Right cardiac atrium (tissue), 5 donors: ENCODE measurements at regions not wholly inside any gene's neighbourhood (a gene's known extent, or its start where the extent isn't known, plus 50 kb on each side); places are given as distances from the start of the nearest gene placed in this dataset.

Source experiments
- ATAC-seq, 2 donors: fragments of 200-7000 bp; cut with Tn5 transposase; one replicate each; pipeline versions ENCODE4 v1.8.0 to v1.9.1; 2020; ENCODE audit warnings: moderate library complexity in 2 of 2, mild to moderate bottlenecking in 1 of 2
- DNase-seq, 3 donors: peaks; one replicate each; pipeline ENCODE4 v3.0.0-alpha.2; 2020
- H3K27ac ChIP-seq: one replicate; pipeline ENCODE4 v1.5.1; 2013; ENCODE audit warnings: mild to moderate bottlenecking, low read length, control low read depth, moderate library complexity
- H3K27me3 ChIP-seq: one replicate; pipeline ENCODE4 v1.6.1; 2013; ENCODE audit not compliant: control insufficient read depth, insufficient read depth
- H3K4me1 ChIP-seq: one replicate; pipeline ENCODE4 v1.6.1; 2013; ENCODE audit warnings: low read length; ENCODE audit not compliant: control insufficient read depth, insufficient read depth
- H3K4me3 ChIP-seq: one replicate; pipeline ENCODE4 v1.5.1; 2013; ENCODE audit warnings: low read length, control low read depth
- H3K9me3 ChIP-seq: one replicate; pipeline ENCODE4 v1.6.1; 2013; ENCODE audit warnings: low read length; ENCODE audit not compliant: control insufficient read depth
- WGBS: extraction: QIAGEN DNeasy Blood & Tissue Kit; methylation state at CpG from one replicate; pipeline ENCODE4 v1.1.7; 2013; 5-methylcytosine and 5-hydroxymethylcytosine counted together
- intact Hi-C, 4 donors: fragments of 100-400 bp; cut with DNase I; formaldehyde crosslinking; loops; one replicate each; pipeline versions ENCODE4 v1.11.0 to v1.14.0; 2022 to 2023
- donor health status: healthy with polysubstance abuse.
- donor health status: DM: no; HTN: yes; CAD: no.
- donor health status: DM: no; HTN: no; CAD: no.
- donor health status: DM: no; HTN: yes; CAD: no; lungs with severe emphysema.
- donor health status: DM: yes; HTN: yes; CAD: no.

GRCh38 chr1:163706915-163707314 lies 385.2 kb downstream of the NUF2 start:
- no peaks in the 10 kb centered on the region for H3K27me3 ChIP-seq
- 64% methylated on average over 1 of the region's 1 CpG for WGBS
- no peak overlapping the region for H3K27ac ChIP-seq
- no peak for ATAC-seq
- H3K9me3 ChIP-seq, result no peaks in the 10 kb centered on the region
- no peak overlapping the region for H3K4me3 ChIP-seq
- DNase-seq, result no peak
- no peaks in the 10 kb centered on the region for H3K4me1 ChIP-seq
- intact Hi-C loops, result no loop called here

DNA sequence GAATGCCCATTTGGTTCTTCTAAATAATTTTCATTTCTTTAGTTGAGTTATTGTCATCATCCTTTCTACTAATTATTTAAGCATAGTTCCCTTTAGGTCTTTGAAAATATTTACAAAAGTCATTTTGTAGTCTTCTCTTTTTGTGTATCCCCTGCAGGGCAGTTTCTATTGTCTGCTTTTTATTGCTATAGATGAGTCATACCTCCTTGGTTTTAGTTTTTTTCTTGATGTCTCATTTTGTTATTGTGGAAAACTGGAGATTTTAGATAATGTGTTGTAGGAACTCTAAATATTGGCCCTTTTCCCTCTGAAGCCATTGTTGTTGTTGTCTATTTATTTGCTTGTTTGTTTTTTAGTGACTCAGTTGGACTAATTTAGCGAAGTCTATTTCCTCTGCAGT lies 387.9 kb downstream of the NUF2 start:
- WGBS, result 87% methylated on average over 1 of the region's 1 CpG
- no peak overlapping the region for H3K27ac ChIP-seq
- intact Hi-C loops, result no loop called here
- no peak for ATAC-seq
- DNase-seq, result no peak
- H3K27me3 ChIP-seq, result no peaks in the 10 kb centered on the region
- H3K9me3 ChIP-seq, result no peaks in the 10 kb centered on the region
- no peak overlapping the region for H3K4me3 ChIP-seq
- no peaks in the 10 kb centered on the region for H3K4me1 ChIP-seq

DNA sequence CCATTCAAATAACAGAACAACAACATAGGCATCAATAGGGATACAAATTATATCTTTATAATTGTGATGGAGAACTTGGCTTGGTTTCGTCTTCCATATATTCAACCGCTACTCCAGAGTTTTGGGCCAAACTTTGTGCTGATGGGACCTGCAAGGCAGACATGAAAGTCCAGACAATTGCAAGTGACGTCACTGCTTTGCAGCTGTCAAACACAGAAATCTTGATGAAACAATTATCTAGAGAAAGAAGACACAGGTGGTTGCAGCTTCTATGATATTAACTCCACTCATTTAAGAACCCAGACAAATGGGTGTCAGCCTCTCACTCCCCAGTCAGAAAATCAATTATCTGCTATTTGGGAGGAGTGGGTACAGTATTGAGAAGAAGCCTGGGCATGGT lies 390.6 kb downstream of the NUF2 start:
- Histone ChIP-seq H3K27ac (no peak overlapping the region), H3K9me3 (no peaks in the 10 kb centered on the region), H3K4me3 (no peak overlapping the region), H3K27me3 (no peaks in the 10 kb centered on the region), H3K4me1 (no peaks in the 10 kb centered on the region)
- intact Hi-C loops, result no loop called here
- WGBS, result 95% methylated on average over 3 of the region's 3 CpGs
- DNase-seq, result no peak
- no peak for ATAC-seq

DNA sequence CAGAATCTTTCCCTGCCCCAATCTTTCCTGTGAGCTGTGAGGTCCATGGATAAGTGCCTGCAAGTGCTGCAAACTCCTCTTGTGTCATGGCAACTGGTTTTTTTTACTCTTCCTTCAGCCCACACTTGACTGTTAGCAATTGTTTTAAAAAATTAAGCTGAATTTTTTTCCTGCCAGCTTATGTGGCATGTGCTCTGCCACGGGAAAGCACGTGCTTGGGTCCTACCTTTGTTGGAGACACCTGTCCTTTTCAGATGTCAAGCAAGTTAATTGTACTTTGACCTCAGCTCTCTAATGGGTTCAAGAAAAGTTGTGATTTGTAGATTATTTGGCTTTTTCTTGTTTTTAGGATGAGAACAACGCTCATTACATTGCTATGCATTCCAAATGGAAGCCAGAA lies 398.5 kb downstream of the NUF2 start:
- no peak for ATAC-seq
- no peak for DNase-seq
- H3K4me1 ChIP-seq, result no peaks in the 10 kb centered on the region
- intact Hi-C loops, result no loop called here
- no peaks in the 10 kb centered on the region for H3K27me3 ChIP-seq
- H3K27ac ChIP-seq, result no peak overlapping the region
- no peak overlapping the region for H3K4me3 ChIP-seq
- H3K9me3 ChIP-seq, result no peaks in the 10 kb centered on the region
- 84% methylated on average over 3 of the region's 3 CpGs for WGBS

GRCh38 chr1:163725551-163725950 lies 403.8 kb downstream of the NUF2 start:
- Histone ChIP-seq H3K27me3 (no peaks in the 10 kb centered on the region), H3K9me3 (no peaks in the 10 kb centered on the region), H3K4me3 (no peak overlapping the region), H3K4me1 (no peaks in the 10 kb centered on the region), H3K27ac (no peak overlapping the region)
- ATAC-seq, result no peak
- no peak for DNase-seq
- intact Hi-C loops, result no loop called here

DNA sequence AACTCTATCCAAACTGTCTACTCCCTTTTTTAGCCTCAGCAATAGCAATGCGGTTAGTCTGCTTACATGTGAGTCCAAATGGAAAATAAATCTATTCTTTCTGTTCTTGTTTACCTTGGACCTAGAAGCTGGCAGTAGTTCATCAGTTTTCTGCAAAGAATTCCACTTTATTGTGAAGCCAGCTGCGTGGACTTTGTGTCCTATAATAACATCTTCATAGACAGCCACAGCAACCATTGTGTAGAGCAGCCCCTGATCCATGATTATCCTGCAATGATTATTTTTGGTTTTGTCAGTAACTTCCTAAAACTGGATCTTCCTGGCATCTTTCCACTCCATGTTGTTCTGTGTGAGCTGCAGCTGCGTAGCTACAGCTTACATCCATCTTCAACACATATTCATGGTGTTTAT lies 408.7 kb downstream of the NUF2 start:
- Histone ChIP-seq H3K4me3 (no peak overlapping the region), H3K27me3 (no peaks in the 10 kb centered on the region), H3K4me1 (no peaks in the 10 kb centered on the region), H3K9me3 (no peaks in the 10 kb centered on the region), H3K27ac (no peak overlapping the region)
- intact Hi-C loops, result no loop called here
- DNase-seq (no peak), ATAC-seq (peak in 1 of 2 donors; percentile 26)
- 36% methylated on average over 3 of the region's 3 CpGs for WGBS

GRCh38 chr1:163737261-163737660 lies 415.5 kb downstream of the NUF2 start:
- Histone ChIP-seq H3K9me3 (no peaks in the 10 kb centered on the region), H3K27ac (no peak overlapping the region), H3K27me3 (no peaks in the 10 kb centered on the region), H3K4me1 (no peaks in the 10 kb centered on the region), H3K4me3 (no peak overlapping the region)
- intact Hi-C loops, result no loop called here
- no peak for DNase-seq
- 21% methylated on average over 2 of the region's 2 CpGs for WGBS
- ATAC-seq, result no peak

DNA sequence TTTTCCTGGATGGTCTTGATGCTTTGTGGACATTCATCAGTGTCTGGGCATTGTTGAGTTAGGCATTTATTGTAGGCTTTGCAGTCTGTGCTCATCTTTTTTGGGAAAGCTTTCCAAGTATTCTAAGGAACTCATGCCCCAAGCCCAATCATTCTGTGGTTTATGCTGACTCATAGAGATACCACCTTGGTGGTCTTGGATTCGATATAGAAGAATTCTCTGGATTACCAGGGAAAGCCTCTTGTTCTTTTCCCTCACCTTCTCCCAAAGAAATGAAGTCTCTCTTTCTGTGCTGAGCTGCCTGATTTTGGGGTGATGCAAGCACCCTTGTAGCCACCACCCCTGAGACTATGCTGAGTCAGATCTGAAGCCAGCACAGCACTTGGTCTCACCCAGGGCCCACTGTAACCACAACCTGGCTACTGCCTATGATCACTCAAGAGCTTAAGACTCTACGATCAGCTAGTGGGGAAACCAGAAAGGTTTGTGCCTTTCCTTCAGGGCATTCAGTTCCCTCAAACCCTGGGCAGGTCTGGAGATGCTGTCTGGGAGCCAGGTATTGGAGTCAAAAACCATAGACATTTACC lies 422.6 kb downstream of the NUF2 start:
- H3K27ac ChIP-seq, result no peak overlapping the region
- no peaks in the 10 kb centered on the region for H3K27me3 ChIP-seq
- no peak overlapping the region for H3K4me3 ChIP-seq
- H3K4me1 ChIP-seq, result no peaks in the 10 kb centered on the region
- H3K9me3 ChIP-seq, result peaks cover 2% of the 10 kb centered on the region
- intact Hi-C loops, result no loop called here
- WGBS, result 91% methylated on average over 2 of the region's 2 CpGs
- ATAC-seq (no peak), DNase-seq (no peak)

DNA sequence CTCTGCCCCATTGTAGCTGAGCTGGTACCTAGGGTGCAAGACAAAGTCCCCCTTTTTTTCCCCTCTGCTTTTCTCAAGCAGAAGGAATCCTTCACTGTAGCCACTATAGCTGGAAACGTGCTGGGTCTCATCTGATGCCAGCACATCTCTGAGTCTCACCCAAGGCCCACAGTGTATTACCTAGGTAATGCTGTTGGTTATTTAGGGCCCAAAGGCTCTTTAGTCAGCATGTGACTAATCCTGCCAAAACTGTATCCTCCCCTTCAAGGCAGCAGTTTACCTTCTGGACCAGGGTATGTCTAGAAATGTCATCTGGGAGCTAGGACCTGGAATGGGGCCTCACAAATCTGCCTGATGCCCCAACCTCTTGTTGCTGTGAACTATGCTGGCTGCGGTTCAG lies 423.4 kb downstream of the NUF2 start:
- DNase-seq (no peak), ATAC-seq (no peak)
- peaks cover 2% of the 10 kb centered on the region for H3K9me3 ChIP-seq
- no peaks in the 10 kb centered on the region for H3K4me1 ChIP-seq
- intact Hi-C loops, result no loop called here
- H3K4me3 ChIP-seq, result no peak overlapping the region
- no peaks in the 10 kb centered on the region for H3K27me3 ChIP-seq
- no peak overlapping the region for H3K27ac ChIP-seq
- WGBS, result 66% methylated on average over 2 of the region's 2 CpGs

GRCh38 chr1:163747261-163747660 lies 425.5 kb downstream of the NUF2 start:
- H3K4me3 ChIP-seq, result no peak overlapping the region
- no peaks in the 10 kb centered on the region for H3K4me1 ChIP-seq
- DNase-seq, result no peak
- ATAC-seq, result no peak
- intact Hi-C loops, result no loop called here
- H3K9me3 ChIP-seq, result peaks cover 2% of the 10 kb centered on the region
- no peaks in the 10 kb centered on the region for H3K27me3 ChIP-seq
- H3K27ac ChIP-seq, result no peak overlapping the region

GRCh38 chr1:163747855-163748254 lies 426.1 kb downstream of the NUF2 start:
- no peak for DNase-seq
- Histone ChIP-seq H3K27me3 (no peaks in the 10 kb centered on the region), H3K9me3 (peaks cover 2% of the 10 kb centered on the region), H3K4me3 (no peak overlapping the region), H3K27ac (no peak overlapping the region), H3K4me1 (no peaks in the 10 kb centered on the region)
- WGBS, result 68% methylated on average over 1 of the region's 1 CpG
- intact Hi-C loops, result no loop called here
- ATAC-seq, result no peak

- Histone ChIP-seq H3K4me3 (no peak overlapping the region), H3K9me3 (no peaks in the 10 kb centered on the region), H3K27me3 (no peaks in the 10 kb centered on the region), H3K4me1 (no peaks in the 10 kb centered on the region), H3K27ac (no peak overlapping the region)
- 77% methylated on average over 3 of the region's 3 CpGs for WGBS
- intact Hi-C loops, result no loop called here
- DNase-seq (no peak), ATAC-seq (no peak)
Measured at GRCh38 chr1:163758977-163759670, 437.4 kb downstream of the NUF2 start.
